ENCODE measurements at regions not wholly inside any gene's neighbourhood (a gene's known extent, or its start where the extent isn't known, plus 50 kb on each side); places are given as distances from the start of the nearest gene placed in this dataset.

DNA sequence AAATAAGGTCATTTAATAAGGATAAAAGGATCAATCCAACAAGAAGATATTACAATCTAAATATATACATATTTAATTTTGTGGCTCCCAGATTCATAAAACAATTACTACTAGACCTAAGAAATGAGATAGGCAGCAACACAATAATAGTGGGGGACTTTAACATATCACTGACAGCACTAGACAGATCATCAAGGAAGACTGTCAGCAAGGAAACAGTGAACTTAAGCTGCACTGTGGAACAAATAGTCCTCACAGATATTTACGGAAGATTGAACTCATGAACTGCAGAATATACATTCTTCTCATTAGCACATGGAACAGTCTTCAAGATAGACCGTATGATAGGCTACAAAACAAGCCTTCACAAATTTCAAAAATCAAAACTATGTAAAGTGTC lies 56.1 kb upstream of the NAP1L2 start:
- TF ChIP-seq, protein P1, sequence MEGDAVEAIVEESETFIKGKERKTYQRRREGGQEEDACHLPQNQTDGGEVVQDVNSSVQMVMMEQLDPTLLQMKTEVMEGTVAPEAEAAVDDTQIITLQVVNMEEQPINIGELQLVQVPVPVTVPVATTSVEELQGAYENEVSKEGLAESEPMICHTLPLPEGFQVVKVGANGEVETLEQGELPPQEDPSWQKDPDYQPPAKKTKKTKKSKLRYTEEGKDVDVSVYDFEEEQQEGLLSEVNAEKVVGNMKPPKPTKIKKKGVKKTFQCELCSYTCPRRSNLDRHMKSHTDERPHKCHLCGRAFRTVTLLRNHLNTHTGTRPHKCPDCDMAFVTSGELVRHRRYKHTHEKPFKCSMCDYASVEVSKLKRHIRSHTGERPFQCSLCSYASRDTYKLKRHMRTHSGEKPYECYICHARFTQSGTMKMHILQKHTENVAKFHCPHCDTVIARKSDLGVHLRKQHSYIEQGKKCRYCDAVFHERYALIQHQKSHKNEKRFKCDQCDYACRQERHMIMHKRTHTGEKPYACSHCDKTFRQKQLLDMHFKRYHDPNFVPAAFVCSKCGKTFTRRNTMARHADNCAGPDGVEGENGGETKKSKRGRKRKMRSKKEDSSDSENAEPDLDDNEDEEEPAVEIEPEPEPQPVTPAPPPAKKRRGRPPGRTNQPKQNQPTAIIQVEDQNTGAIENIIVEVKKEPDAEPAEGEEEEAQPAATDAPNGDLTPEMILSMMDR (tag by site-specific recombination; IDR thresholded peaks at IDR 0.05): no peak
- TF ChIP-seq ZNF747 (tag by site-specific recombination; IDR thresholded peaks at IDR 0.05) (no peak), ZBTB21 (tag by site-specific recombination; IDR thresholded peaks at IDR 0.05) (no peak), WT1 (tag by site-specific recombination; IDR thresholded peaks at IDR 0.05) (no peak), ZXDB (tag by site-specific recombination; IDR thresholded peaks at IDR 0.05) (no peak)
